ENCODE measurements at regions not wholly inside any gene's neighbourhood (a gene's known extent, or its start where the extent isn't known, plus 50 kb on each side); places are given as distances from the start of the nearest gene placed in this dataset.
"Not testable (repeated sequence)": the region's sequence is repeated elsewhere in the genome, so short reads cannot be mapped to it uniquely, and the experiment has no call there.

DNA sequence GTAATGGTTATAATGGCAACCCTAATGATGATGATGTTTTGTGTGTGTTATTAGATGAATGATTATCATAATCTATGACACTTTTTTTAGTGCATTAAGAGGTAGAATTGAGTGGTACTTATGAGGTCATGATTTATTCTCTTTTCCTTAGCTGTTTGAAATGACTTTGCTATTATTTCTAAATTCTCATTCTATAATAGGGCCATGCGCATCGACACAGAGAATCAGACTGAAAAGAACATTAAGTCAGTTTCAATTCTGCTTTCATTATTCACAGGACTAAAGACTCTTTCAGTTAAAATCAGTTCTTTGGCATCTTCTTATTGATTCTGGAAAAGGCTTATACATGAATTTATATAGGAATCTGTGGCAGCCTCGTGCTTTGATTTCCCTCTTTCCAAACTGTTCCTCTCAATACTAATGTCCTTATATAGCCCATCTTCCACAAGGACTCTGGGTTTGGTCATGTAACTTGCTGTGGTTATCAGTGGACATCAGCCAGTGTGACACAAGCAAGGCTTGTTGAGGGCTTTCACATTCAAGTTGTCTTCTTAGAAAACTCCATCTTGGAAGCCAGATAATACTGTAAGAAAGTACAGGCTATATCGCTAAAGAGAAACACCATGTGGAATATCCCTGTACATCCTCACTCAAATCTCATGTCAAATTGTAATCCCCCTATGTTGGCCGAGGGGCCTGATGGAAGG lies 140.3 kb upstream of the CHD1 start:
- Histone ChIP-seq H3K4me2 (ENCODE audit: low read length) (no peak overlapping the region), H3K4me1 (ENCODE audit: control insufficient read depth, insufficient read depth, low read length) (no peaks in the 10 kb centered on the region), H3K36me3 (ENCODE audit: insufficient read depth, low read length) (no peaks in the 10 kb centered on the region), H3K4me3 (ENCODE audit: low read length) (no peak overlapping the region), H3K9me3 (replicated peaks; ENCODE audit: low read length) (no peaks in the 10 kb centered on the region), H3K9ac (ENCODE audit: low read depth, low read length) (no peak overlapping the region), H3K27me3 (ENCODE audit: control insufficient read depth, insufficient read depth, low read length) (no peaks in the 10 kb centered on the region)

DNA sequence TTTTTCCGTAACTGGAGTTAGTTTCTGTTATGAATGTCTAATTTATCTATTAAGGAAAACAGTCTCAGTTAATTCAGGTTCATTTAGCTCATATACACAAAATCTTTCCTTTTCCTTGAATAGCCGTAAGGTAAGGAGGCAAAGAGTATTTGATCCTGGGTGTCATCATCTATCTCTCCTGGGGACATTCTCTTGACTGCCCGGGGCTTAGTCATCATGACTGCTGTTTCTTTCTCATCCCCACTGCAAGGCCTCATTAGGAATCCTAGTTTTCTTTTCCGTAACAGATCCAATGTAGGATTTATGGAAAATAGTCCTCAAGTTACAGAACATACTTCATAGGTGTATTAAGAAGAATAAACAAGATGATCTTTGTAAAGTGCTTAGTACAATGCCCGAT lies 134.9 kb upstream of the CHD1 start:
- Histone ChIP-seq H3K4me2 (ENCODE audit: low read length) (no peak overlapping the region), H3K9ac (ENCODE audit: low read depth, low read length) (no peak overlapping the region), H3K4me1 (ENCODE audit: control insufficient read depth, insufficient read depth, low read length) (peaks cover 21% of the 10 kb centered on the region), H3K4me3 (ENCODE audit: low read length) (no peak overlapping the region), H3K9me3 (replicated peaks; ENCODE audit: low read length) (no peaks in the 10 kb centered on the region), H3K36me3 (ENCODE audit: insufficient read depth, low read length) (no peaks in the 10 kb centered on the region), H3K27me3 (ENCODE audit: control insufficient read depth, insufficient read depth, low read length) (no peaks in the 10 kb centered on the region)

- H3K36me3 ChIP-seq (ENCODE audit: insufficient read depth, low read length) = no peaks in the 10 kb centered on the region
- H3K4me2 ChIP-seq (ENCODE audit: low read length) = peak overlapping the region; percentile 70
- H3K9ac ChIP-seq (ENCODE audit: low read depth, low read length) = peak overlapping the region; percentile 49
- H3K9me3 ChIP-seq (replicated peaks; ENCODE audit: low read length) = no peaks in the 10 kb centered on the region
- H3K4me1 ChIP-seq (ENCODE audit: control insufficient read depth, insufficient read depth, low read length) = peaks cover 21% of the 10 kb centered on the region
- no peaks in the 10 kb centered on the region for H3K27me3 ChIP-seq (ENCODE audit: control insufficient read depth, insufficient read depth, low read length)
- peak overlapping the region; percentile 43 for H3K4me3 ChIP-seq (ENCODE audit: low read length)
Measured at GRCh38 chr5:99061711-99062110, 132.9 kb upstream of the CHD1 start.

- Histone ChIP-seq H3K9ac (ENCODE audit: low read depth, low read length) (peak overlapping the region; percentile 49), H3K4me3 (ENCODE audit: low read length) (peak overlapping the region; percentile 43)
Measured at GRCh38 chr5:99061299-99061698, 132.5 kb upstream of the CHD1 start.

DNA sequence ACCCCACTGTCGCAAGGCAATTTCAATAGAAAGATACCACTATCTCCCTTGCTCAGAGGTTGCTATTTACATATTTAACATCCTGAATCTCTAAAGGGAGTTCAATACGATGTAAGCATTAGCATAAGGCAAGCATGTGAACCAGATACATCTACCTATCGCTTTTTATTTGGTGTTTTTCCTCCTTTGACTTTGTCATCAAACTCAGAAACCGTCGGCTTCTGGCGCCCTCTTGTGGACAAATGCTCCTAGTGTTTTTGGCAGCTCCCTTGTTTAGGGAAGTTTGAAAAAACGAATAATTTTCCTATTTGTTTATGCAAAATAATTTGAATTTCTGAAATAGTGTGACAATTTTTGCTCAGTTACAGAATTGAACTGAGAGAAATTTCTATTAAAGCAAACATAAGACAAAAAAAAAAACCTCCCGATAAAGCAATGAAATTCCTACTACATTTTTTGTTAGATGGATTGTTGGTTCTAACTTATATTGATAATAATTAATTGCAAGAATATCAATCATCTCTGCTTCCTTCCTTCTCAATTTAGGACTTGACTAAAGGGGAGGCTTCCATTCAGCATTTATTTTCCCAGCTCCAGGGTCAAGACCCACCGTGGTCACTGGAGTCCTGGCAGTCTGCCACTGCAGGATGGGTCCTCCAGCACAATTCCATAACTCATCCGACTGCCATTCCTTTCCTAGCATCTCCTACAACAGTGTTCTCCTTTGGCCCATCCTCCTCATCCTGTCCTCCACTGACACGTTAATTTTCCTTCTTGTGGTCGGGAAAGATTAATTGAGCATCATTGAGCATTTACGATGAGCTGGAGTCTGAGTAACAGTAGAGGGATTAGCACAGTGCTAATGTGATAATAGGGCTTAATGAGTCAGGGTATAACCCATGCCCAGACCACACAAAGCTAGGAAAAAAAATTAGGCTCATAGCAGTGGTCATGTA lies 131.8 kb upstream of the CHD1 start:
- Histone ChIP-seq H3K9me3 (replicated peaks; ENCODE audit: low read length) (no peaks in the 10 kb centered on the region), H3K4me3 (ENCODE audit: low read length) (peak overlapping the region; percentile 38), H3K4me1 (ENCODE audit: control insufficient read depth, insufficient read depth, low read length) (peaks cover 21% of the 10 kb centered on the region), H3K9ac (ENCODE audit: low read depth, low read length) (peak overlapping the region; percentile 49), H3K36me3 (ENCODE audit: insufficient read depth, low read length) (no peaks in the 10 kb centered on the region), H3K4me2 (ENCODE audit: low read length) (peak overlapping the region; percentile 70), H3K27me3 (ENCODE audit: control insufficient read depth, insufficient read depth, low read length) (no peaks in the 10 kb centered on the region)

More at GRCh38 chr5:99061299-99061698, 132.5 kb upstream of the CHD1 start:
- Histone ChIP-seq H3K4me1 (ENCODE audit: control insufficient read depth, insufficient read depth, low read length) (peaks cover 21% of the 10 kb centered on the region), H3K27me3 (ENCODE audit: control insufficient read depth, insufficient read depth, low read length) (no peaks in the 10 kb centered on the region), H3K36me3 (ENCODE audit: insufficient read depth, low read length) (no peaks in the 10 kb centered on the region), H3K9me3 (replicated peaks; ENCODE audit: low read length) (no peaks in the 10 kb centered on the region), H3K4me2 (ENCODE audit: low read length) (peak overlapping the region; percentile 70)

- H3K4me3 ChIP-seq (ENCODE audit: low read length) = no peak overlapping the region
- no peaks in the 10 kb centered on the region for H3K27me3 ChIP-seq (ENCODE audit: control insufficient read depth, insufficient read depth, low read length)
- no peak overlapping the region for H3K4me2 ChIP-seq (ENCODE audit: low read length)
- no peaks in the 10 kb centered on the region for H3K9me3 ChIP-seq (replicated peaks; ENCODE audit: low read length)
- no peak overlapping the region for H3K9ac ChIP-seq (ENCODE audit: low read depth, low read length)
- peaks cover 21% of the 10 kb centered on the region for H3K4me1 ChIP-seq (ENCODE audit: control insufficient read depth, insufficient read depth, low read length)
- H3K36me3 ChIP-seq (ENCODE audit: insufficient read depth, low read length) = no peaks in the 10 kb centered on the region
Measured at GRCh38 chr5:99059685-99060084, 130.9 kb upstream of the CHD1 start.

DNA sequence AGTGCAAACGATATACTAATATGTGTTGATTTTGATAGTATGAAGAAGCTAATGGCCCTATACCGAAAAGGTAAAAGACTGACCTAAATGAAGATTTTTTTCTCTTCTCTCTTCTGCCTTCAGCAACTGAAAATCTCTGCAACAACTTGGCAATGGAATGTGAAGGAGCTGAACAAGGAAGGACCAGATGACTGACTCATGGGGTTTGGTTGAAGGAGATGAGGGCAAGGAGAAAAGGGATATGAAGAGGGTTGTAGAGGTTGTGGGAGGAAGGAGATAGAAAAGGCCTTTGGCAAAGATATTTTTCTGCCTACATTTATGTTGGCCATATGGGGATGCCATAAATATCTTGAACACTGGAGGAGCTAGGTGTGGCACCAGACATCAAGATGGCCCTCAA lies 129.7 kb upstream of the CHD1 start:
- Histone ChIP-seq H3K9ac (ENCODE audit: low read depth, low read length) (no peak overlapping the region), H3K27me3 (ENCODE audit: control insufficient read depth, insufficient read depth, low read length) (no peaks in the 10 kb centered on the region), H3K4me3 (ENCODE audit: low read length) (no peak overlapping the region), H3K9me3 (replicated peaks; ENCODE audit: low read length) (no peaks in the 10 kb centered on the region), H3K36me3 (ENCODE audit: insufficient read depth, low read length) (no peaks in the 10 kb centered on the region), H3K4me2 (ENCODE audit: low read length) (no peak overlapping the region), H3K4me1 (ENCODE audit: control insufficient read depth, insufficient read depth, low read length) (peaks cover 21% of the 10 kb centered on the region)

DNA sequence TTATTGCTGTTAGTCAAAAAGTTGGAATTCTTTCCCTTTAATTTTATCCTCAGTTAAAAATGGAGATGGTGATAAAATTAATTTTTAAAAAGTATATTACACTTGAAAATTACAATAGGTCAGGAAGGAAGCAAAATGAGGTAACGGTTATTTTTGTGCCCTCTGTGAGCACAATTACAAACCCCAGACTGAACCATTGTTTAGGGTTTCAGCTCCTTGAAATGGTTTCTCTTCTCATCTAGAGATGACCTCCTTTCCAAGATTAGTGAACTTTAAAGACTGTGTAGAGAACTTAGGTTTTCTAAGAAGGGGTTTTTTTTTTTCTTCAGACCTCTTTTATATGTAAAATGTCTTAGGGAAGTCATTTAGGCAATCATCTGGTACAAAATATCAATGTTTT lies 126.2 kb upstream of the CHD1 start:
- H3K4me2 ChIP-seq (ENCODE audit: low read length) = no peak overlapping the region
- no peaks in the 10 kb centered on the region for H3K27me3 ChIP-seq (ENCODE audit: control insufficient read depth, insufficient read depth, low read length)
- no peak overlapping the region for H3K4me3 ChIP-seq (ENCODE audit: low read length)
- H3K36me3 ChIP-seq (ENCODE audit: insufficient read depth, low read length) = no peaks in the 10 kb centered on the region
- H3K9me3 ChIP-seq (replicated peaks; ENCODE audit: low read length) = no peaks in the 10 kb centered on the region
- no peaks in the 10 kb centered on the region for H3K4me1 ChIP-seq (ENCODE audit: control insufficient read depth, insufficient read depth, low read length)
- no peak overlapping the region for H3K9ac ChIP-seq (ENCODE audit: low read depth, low read length)

GRCh38 chr5:99045871-99046270 lies 117.1 kb upstream of the CHD1 start:
- H3K36me3 ChIP-seq (ENCODE audit: insufficient read depth, low read length) = no peaks in the 10 kb centered on the region
- H3K4me3 ChIP-seq (ENCODE audit: low read length) = no peak overlapping the region
- H3K4me2 ChIP-seq (ENCODE audit: low read length) = no peak overlapping the region
- no peak overlapping the region for H3K9ac ChIP-seq (ENCODE audit: low read depth, low read length)
- no peaks in the 10 kb centered on the region for H3K27me3 ChIP-seq (ENCODE audit: control insufficient read depth, insufficient read depth, low read length)
- no peaks in the 10 kb centered on the region for H3K4me1 ChIP-seq (ENCODE audit: control insufficient read depth, insufficient read depth, low read length)
- H3K9me3 ChIP-seq (replicated peaks; ENCODE audit: low read length) = no peaks in the 10 kb centered on the region

GRCh38 chr5:99043257-99043656 lies 114.5 kb upstream of the CHD1 start:
- H3K9me3 ChIP-seq (replicated peaks; ENCODE audit: low read length); H3K36me3 ChIP-seq (ENCODE audit: insufficient read depth, low read length); H3K4me2 ChIP-seq (ENCODE audit: low read length); H3K4me3 ChIP-seq (ENCODE audit: low read length); H3K27me3 ChIP-seq (ENCODE audit: control insufficient read depth, insufficient read depth, low read length); H3K4me1 ChIP-seq (ENCODE audit: control insufficient read depth, insufficient read depth, low read length); H3K9ac ChIP-seq (ENCODE audit: low read depth, low read length): not testable (repeated sequence)

DNA sequence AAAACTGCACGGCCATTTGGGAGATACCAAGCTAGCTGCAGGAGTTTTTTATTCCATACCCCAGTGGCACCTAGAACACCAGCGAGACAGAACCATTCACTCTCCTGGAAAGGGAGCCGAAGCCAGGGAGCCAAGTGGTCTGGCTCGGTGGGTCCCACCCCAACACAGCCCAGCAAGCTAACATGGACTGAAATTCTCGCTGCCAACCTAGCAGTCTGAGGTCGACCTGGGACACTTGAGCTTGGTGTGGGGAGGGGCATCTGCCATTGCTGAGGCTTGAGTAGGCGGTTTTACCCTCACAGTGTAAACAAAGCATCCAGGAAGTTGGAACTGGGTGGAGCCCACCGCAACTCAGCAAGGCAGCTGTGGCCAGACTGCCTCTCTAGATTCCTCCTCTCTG lies 108.9 kb upstream of the CHD1 start:
- no peaks in the 10 kb centered on the region for H3K9me3 ChIP-seq (replicated peaks; ENCODE audit: low read length)
- no peaks in the 10 kb centered on the region for H3K27me3 ChIP-seq (ENCODE audit: control insufficient read depth, insufficient read depth, low read length)
- H3K36me3 ChIP-seq (ENCODE audit: insufficient read depth, low read length) = no peaks in the 10 kb centered on the region
- no peak overlapping the region for H3K4me3 ChIP-seq (ENCODE audit: low read length)
- no peak overlapping the region for H3K9ac ChIP-seq (ENCODE audit: low read depth, low read length)
- no peak overlapping the region for H3K4me2 ChIP-seq (ENCODE audit: low read length)
- peaks cover 8% of the 10 kb centered on the region for H3K4me1 ChIP-seq (ENCODE audit: control insufficient read depth, insufficient read depth, low read length)

All from skeletal muscle satellite cell (primary cell).